HG02970 (cell line): ENCODE measurements at regions not wholly inside any gene's neighbourhood (a gene's known extent, or its start where the extent isn't known, plus 50 kb on each side); places are given as distances from the start of the nearest gene placed in this dataset.

ENCODE experiments used
- ATAC-seq: cut with Tn5 transposase; IDR thresholded peaks from one replicate; pipeline ENCODE4 v1.9.1; 2021; ENCODE audit warnings: mild to moderate bottlenecking, moderate library complexity, moderate number of reproducible peaks; ENCODE audit not compliant: unreplicated experiment, low FRiP score

GRCh38 chr11:92845390-92845789 lies 124.1 kb upstream of the MTNR1B start:
- ATAC-seq, result no peak

- no peak for ATAC-seq
These were observed 123.6 kb upstream of the MTNR1B start for GRCh38 chr11:92845805-92846204.

- ATAC-seq, result no peak
These were observed 122.8 kb upstream of the MTNR1B start for GRCh38 chr11:92846491-92847125.

- no peak for ATAC-seq
These were observed 120.9 kb upstream of the MTNR1B start for GRCh38 chr11:92848578-92848977.

GRCh38 chr11:92850296-92850826 lies 119.1 kb upstream of the MTNR1B start:
- no peak for ATAC-seq

GRCh38 chr11:92852229-92852628 lies 117.2 kb upstream of the MTNR1B start:
- ATAC-seq, result no peak

- no peak for ATAC-seq
These were observed 116.5 kb upstream of the MTNR1B start for GRCh38 chr11:92852946-92853345.

- ATAC-seq, result no peak
These were observed 115.3 kb upstream of the MTNR1B start for GRCh38 chr11:92854162-92854561.

- ATAC-seq, result no peak
These were observed 114.5 kb upstream of the MTNR1B start for GRCh38 chr11:92854952-92855351.

GRCh38 chr11:92855607-92856405 lies 113.6 kb upstream of the MTNR1B start:
- ATAC-seq, result no peak

- no peak for ATAC-seq
These were observed 112.0 kb upstream of the MTNR1B start for GRCh38 chr11:92857407-92857806.

- ATAC-seq, result no peak
These were observed 110.2 kb upstream of the MTNR1B start for GRCh38 chr11:92859156-92859690.

- ATAC-seq, result no peak
These were observed 107.8 kb upstream of the MTNR1B start for GRCh38 chr11:92861634-92862033.

GRCh38 chr11:92865352-92865751 lies 104.1 kb upstream of the MTNR1B start:
- ATAC-seq, result no peak

- ATAC-seq, result no peak
These were observed 102.7 kb upstream of the MTNR1B start for GRCh38 chr11:92866679-92867282.

GRCh38 chr11:92867913-92868619 lies 101.4 kb upstream of the MTNR1B start:
- ATAC-seq, result no peak

GRCh38 chr11:92869716-92870115 lies 99.7 kb upstream of the MTNR1B start:
- no peak for ATAC-seq

- no peak for ATAC-seq
These were observed 99.1 kb upstream of the MTNR1B start for GRCh38 chr11:92870196-92870832.

- no peak for ATAC-seq
These were observed 95.9 kb upstream of the MTNR1B start for GRCh38 chr11:92873551-92873950.

- ATAC-seq, result no peak
These were observed 94.0 kb upstream of the MTNR1B start for GRCh38 chr11:92875473-92875872.
